Brain pericyte (primary cell): ENCODE measurements at regions not wholly inside any gene's neighbourhood (a gene's known extent, or its start where the extent isn't known, plus 50 kb on each side); places are given as distances from the start of the nearest gene placed in this dataset.

Experiments used
- DNase-seq: peaks from one replicate; pipeline ENCODE4 v3.0.0-alpha.2; 2012; ENCODE audit warnings: low read depth, low spot score

GRCh38 chr2:831225-831536, 119.5 kb upstream of the SNTG2 start:
- no peak for DNase-seq

- no peak for DNase-seq
Measured at GRCh38 chr2:830419-831224, 120.0 kb upstream of the SNTG2 start.

GRCh38 chr2:829047-829446, 121.6 kb upstream of the SNTG2 start:
- no peak for DNase-seq

- DNase-seq: no peak
Measured at GRCh38 chr2:824954-825353, 125.7 kb upstream of the SNTG2 start.

- DNase-seq: no peak
Measured at GRCh38 chr2:824524-824923, 126.1 kb upstream of the SNTG2 start.

GRCh38 chr2:821546-821945, 129.1 kb upstream of the SNTG2 start:
- no peak for DNase-seq

GRCh38 chr2:819601-820000, 131.0 kb upstream of the SNTG2 start:
- no peak for DNase-seq

GRCh38 chr2:819121-819520, 131.5 kb upstream of the SNTG2 start:
- DNase-seq: no peak

GRCh38 chr2:817336-818015, 133.2 kb upstream of the SNTG2 start:
- DNase-seq: no peak

GRCh38 chr2:816278-816677, 134.4 kb upstream of the SNTG2 start:
- DNase-seq: no peak

GRCh38 chr2:810397-810796, 133.2 kb upstream of the TMEM18 start:
- DNase-seq: no peak

GRCh38 chr2:807300-807699, 130.1 kb upstream of the TMEM18 start:
- no peak for DNase-seq

- no peak for DNase-seq
Measured at GRCh38 chr2:805664-806063, 128.5 kb upstream of the TMEM18 start.

GRCh38 chr2:797993-798392, 120.8 kb upstream of the TMEM18 start:
- no peak for DNase-seq

GRCh38 chr2:797556-797955, 120.3 kb upstream of the TMEM18 start:
- DNase-seq: no peak

GRCh38 chr2:796141-796985, 119.2 kb upstream of the TMEM18 start:
- no peak for DNase-seq

- no peak for DNase-seq
Measured at GRCh38 chr2:795531-796041, 118.4 kb upstream of the TMEM18 start.

GRCh38 chr2:794554-795241, 117.5 kb upstream of the TMEM18 start:
- peak; percentile 32 for DNase-seq

GRCh38 chr2:793236-793635, 116.0 kb upstream of the TMEM18 start:
- no peak for DNase-seq

- no peak for DNase-seq
Measured at GRCh38 chr2:792687-793086, 115.5 kb upstream of the TMEM18 start.

- no peak for DNase-seq
Measured at GRCh38 chr2:790634-791245, 113.5 kb upstream of the TMEM18 start.
